Activated B cell treated with CpG ODN at 0.5 μM for 24 hours (primary cell): ENCODE measurements at regions not wholly inside any gene's neighbourhood (a gene's known extent, or its start where the extent isn't known, plus 50 kb on each side); places are given as distances from the start of the nearest gene placed in this dataset.

Experiments used
- ATAC-seq: fragments of 200-7000 bp; cut with Tn5 transposase; one replicate; pipeline ENCODE4 v1.10.0; 2021; ENCODE audit warnings: low read depth, mild to moderate bottlenecking, moderate library complexity
- CTCF ChIA-PET: fragments of 350-600 bp; sonication (Branson Sonifier 250); formaldehyde crosslinking; loops from one replicate; lab custom pipeline; 2021; ENCODE audit warnings: antibody characterized with exemption; lab: Charles Lee
- POLR2A ChIA-PET: fragments of 350-600 bp; sonication (Branson Sonifier 250); formaldehyde crosslinking; loops from one replicate; lab custom pipeline; 2021; ENCODE audit warnings: antibody characterized with exemption; lab: Charles Lee
- DNase-seq: peaks from one replicate; pipeline ENCODE4 v3.0.0; 2022
- H3K27ac Mint-ChIP-seq: one replicate; pipeline ENCODE4 v1.8.0; 2020; ENCODE audit warnings: mixed read lengths
- H3K27me3 Mint-ChIP-seq: one replicate; pipeline ENCODE4 v1.8.0; 2021; ENCODE audit warnings: mixed read lengths
- H3K36me3 Mint-ChIP-seq: one replicate; pipeline ENCODE4 v1.8.0; 2021; ENCODE audit warnings: low read depth, mixed read lengths
- H3K4me1 Mint-ChIP-seq: one replicate; pipeline ENCODE4 v1.8.0; 2021; ENCODE audit warnings: mixed read lengths
- H3K4me3 Mint-ChIP-seq: one replicate; pipeline ENCODE4 v1.8.0; 2020; ENCODE audit warnings: mild to moderate bottlenecking, mixed read lengths
- H3K9me3 Mint-ChIP-seq: one replicate; pipeline ENCODE4 v1.8.0; 2020; ENCODE audit warnings: mixed read lengths
- CTCF ChIP-seq: fragments of 200-600 bp; IDR thresholded peaks from one replicate; pipeline ENCODE4 v1.8.0; 2022; ENCODE audit warnings: antibody characterized with exemption, mild to moderate bottlenecking
- intact Hi-C: fragments of 100-400 bp; cut with micrococcal nuclease; formaldehyde crosslinking; loops from one replicate; pipeline ENCODE4 v1.15.1; 2024

DNA sequence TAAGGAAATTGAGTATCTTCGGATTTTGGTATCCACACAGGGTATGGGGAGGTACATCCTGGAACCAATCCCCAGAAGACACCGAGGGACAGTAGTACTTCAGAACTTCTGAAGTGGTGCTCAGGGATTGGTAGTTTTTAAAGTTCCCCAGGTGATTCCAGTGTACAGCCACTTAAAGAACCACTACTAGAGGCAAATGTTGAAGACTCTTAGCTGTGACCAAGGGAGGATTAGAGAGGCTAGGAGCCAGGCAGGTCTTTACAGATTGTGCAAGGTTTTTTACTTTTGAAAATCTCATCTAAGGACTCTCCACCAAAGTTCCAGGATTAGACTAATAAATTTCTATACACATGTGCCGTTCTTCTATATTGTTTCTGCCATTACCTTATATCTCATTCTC, 52.9 kb upstream of the GLS start:
- ChIA-PET POLR2A (no interaction called here), CTCF (no interaction called here)
- intact Hi-C loops, result no loop called here
- Mint-ChIP-seq H3K27ac (no peak overlapping the region), H3K9me3 (no peaks in the 10 kb centered on the region), H3K4me1 (no peaks in the 10 kb centered on the region), H3K27me3 (no peaks in the 10 kb centered on the region), H3K36me3 (peaks cover 3% of the 10 kb centered on the region), H3K4me3 (no peak overlapping the region)
- TF ChIP-seq CTCF, result no peak
- DNase-seq, result no peak
- no peak for ATAC-seq

GRCh38 chr2:190829642-190830041, 51.0 kb upstream of the GLS start:
- H3K4me1 Mint-ChIP-seq, result no peaks in the 10 kb centered on the region
- no peak for TF ChIP-seq CTCF
- ChIA-PET POLR2A (no interaction called here), CTCF (interaction anchor here (0.8 kb wide), 1 partner anchor 21 kb away, joined by 3 read pairs; no protein-coding TSS in a partner anchor)
- DNase-seq, result no peak
- no peak overlapping the region for H3K27ac Mint-ChIP-seq
- H3K27me3 Mint-ChIP-seq, result no peaks in the 10 kb centered on the region
- no peak for ATAC-seq
- peaks cover 5% of the 10 kb centered on the region for H3K36me3 Mint-ChIP-seq
- H3K4me3 Mint-ChIP-seq, result no peak overlapping the region
- intact Hi-C loops, result no loop called here
- H3K9me3 Mint-ChIP-seq, result no peaks in the 10 kb centered on the region
